HG03354 (cell line): ENCODE measurements at regions not wholly inside any gene's neighbourhood (a gene's known extent, or its start where the extent isn't known, plus 50 kb on each side); places are given as distances from the start of the nearest gene placed in this dataset.

Source experiments
- ATAC-seq: cut with Tn5 transposase; IDR thresholded peaks from one replicate; pipeline ENCODE4 v1.9.1; 2021; ENCODE audit warnings: mild to moderate bottlenecking; ENCODE audit not compliant: unreplicated experiment, poor library complexity, severe bottlenecking

- ATAC-seq = no peak
These were observed 64.0 kb upstream of the RAB11FIP2 start for GRCh38 chr10:118110750-118111149.

DNA sequence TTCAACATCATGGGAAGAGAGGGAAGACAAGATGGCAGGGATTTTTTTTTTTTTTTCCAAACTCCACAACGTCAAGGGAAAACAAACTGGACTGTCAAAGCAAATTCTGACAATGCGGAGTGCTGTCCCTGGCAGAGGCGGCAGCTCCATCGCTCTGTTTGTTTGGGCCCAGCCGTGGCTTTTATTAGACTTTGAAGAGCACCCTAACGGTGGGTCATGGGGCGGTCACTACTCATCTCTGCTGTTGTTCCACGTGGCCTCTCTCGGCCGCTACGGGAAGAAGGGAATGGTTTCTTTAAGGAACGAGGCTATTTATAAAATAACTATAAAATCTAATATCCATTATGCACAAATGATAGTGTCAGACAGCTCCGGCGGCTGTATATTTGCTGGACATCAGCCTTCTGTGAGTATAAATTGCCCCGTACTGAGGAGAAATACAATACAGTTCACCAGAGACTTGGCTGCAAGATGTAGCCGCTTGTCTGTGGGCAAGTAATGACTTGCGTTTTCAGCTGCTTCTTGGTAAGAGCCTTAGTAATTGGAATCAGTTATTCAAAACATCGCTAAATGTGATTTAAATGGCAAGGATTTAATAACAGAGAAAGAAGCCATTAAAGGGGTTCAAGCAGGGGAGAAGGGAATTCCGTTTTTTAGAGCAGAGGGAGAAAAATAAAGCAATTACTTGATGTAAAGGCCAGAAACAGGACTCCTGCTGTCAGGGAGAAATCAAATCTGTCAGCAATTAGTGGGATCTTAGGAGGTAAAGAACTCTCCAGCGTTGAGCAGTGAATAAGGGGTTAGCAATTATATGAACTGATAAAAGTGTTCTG lies 61.7 kb upstream of the RAB11FIP2 start:
- no peak for ATAC-seq

- ATAC-seq = no peak
These were observed 60.8 kb upstream of the RAB11FIP2 start for GRCh38 chr10:118107541-118107940.

GRCh38 chr10:118107040-118107439 lies 60.3 kb upstream of the RAB11FIP2 start:
- ATAC-seq = no peak

DNA sequence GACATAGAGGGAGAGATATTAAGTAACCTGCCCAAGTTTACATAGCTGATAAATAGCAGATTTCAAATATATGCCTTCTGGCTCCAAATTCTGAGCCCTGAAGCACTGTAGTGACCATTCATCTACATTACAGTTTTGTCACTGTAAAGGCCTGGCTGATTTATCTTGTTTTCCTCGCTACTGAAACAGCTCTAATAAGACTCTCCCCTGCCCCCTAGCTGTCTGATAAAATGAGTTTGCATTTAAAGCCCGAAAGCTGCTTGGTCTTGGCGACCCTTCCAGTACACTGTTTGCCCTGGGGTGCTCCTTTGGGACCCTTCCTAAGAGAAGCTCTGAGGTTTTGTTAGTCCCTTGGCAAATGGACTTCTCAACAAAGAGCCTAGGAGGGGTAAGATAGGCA lies 59.7 kb upstream of the RAB11FIP2 start:
- ATAC-seq = no peak

- no peak for ATAC-seq
These were observed 55.4 kb upstream of the RAB11FIP2 start for GRCh38 chr10:118102121-118102520.

DNA sequence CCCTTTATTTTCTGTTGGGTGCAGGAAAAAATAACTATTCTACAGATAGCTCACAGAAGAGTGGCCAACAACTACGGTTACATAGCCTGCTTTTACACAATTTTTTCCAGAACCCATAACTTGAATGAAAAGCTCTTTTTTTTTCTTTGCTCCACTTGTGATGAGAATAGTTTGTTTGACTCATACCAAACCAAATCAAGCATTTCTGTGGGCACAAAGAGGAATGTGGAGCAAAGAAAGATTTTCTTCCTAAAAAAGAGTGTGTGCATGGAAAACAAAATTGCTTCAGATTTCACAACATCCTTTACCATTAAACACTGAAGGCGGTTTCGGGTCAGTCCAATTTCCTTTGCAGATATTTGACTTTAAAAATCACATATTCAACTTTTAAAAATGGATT lies 54.8 kb upstream of the RAB11FIP2 start:
- ATAC-seq = no peak
